CD14-positive monocyte (primary cell): ENCODE measurements at regions not wholly inside any gene's neighbourhood (a gene's known extent, or its start where the extent isn't known, plus 50 kb on each side); places are given as distances from the start of the nearest gene placed in this dataset.
"Not testable (repeated sequence)": the region's sequence is repeated elsewhere in the genome, so short reads cannot be mapped to it uniquely, and the experiment has no call there.

Experiments used
- DNase-seq, 3 donors: peaks; one replicate each; pipeline ENCODE4 v3.0.0-alpha.2; 2011 to 2022
- H2AFZ ChIP-seq: 2 replicates; pipeline ENCODE4 v1.6.0; 2012; ENCODE audit warnings: mild to moderate bottlenecking, low read depth, low read length, inconsistent platforms; ENCODE audit not compliant: insufficient read depth, poor library complexity, severe bottlenecking
- H3K27ac ChIP-seq, 2 donors: 1 replicate in 1 of 2; 2 replicates in 1 of 2; pipeline ENCODE4 v1.5.1; 2012 to 2013; ENCODE audit warnings: low read length in 2 of 2, control low read depth in 1 of 2, inconsistent platforms in 1 of 2, low read depth in 1 of 2, mild to moderate bottlenecking in 1 of 2
- H3K27me3 ChIP-seq, 2 donors: one replicate each; pipeline versions ENCODE4 v1.6.0 to v1.6.1; 2011 to 2013; ENCODE audit warnings: low read length in 2 of 2; ENCODE audit not compliant: control insufficient read depth in 2 of 2, insufficient read depth in 2 of 2
- H3K36me3 ChIP-seq, 2 donors: replicated peaks in 1 of 2; 1 replicate in 1 of 2; 2 replicates in 1 of 2; pipeline versions ENCODE4 v1.5.1 to v1.6.1; 2012 to 2013; ENCODE audit warnings: low read length in 2 of 2, control low read depth in 1 of 2, inconsistent platforms in 1 of 2, mild to moderate bottlenecking in 1 of 2; ENCODE audit not compliant: insufficient read depth in 2 of 2, control insufficient read depth in 1 of 2
- H3K4me1 ChIP-seq, 2 donors: 1 replicate in 1 of 2; 2 replicates in 1 of 2; pipeline versions ENCODE4 v1.5.1 to v1.6.1; 2012 to 2013; ENCODE audit warnings: low read length in 2 of 2, control low read depth in 1 of 2, inconsistent platforms in 1 of 2, mild to moderate bottlenecking in 1 of 2, moderate library complexity in 1 of 2; ENCODE audit not compliant: insufficient read depth in 2 of 2, control insufficient read depth in 1 of 2
- H3K4me2 ChIP-seq: replicated peaks from 2 replicates; pipeline ENCODE3; 2012; ENCODE audit warnings: low read length, moderate library complexity, mild to moderate bottlenecking; ENCODE audit not compliant: poor library complexity, severe bottlenecking; ENCODE audit errors: extremely low read depth
- H3K4me3 ChIP-seq, 3 experiments: fragments of 200-600 bp in 1 of 3; sonication (generic) in 1 of 3; replicated peaks in 1 of 3; 1 replicate in 2 of 3; 2 replicates in 1 of 3; pipeline ENCODE4 v1.5.1; 2011 to 2013; ENCODE audit warnings: low read length in 3 of 3, mild to moderate bottlenecking in 3 of 3, control low read depth in 2 of 3, low read depth in 2 of 3, inconsistent platforms in 1 of 3, moderate library complexity in 1 of 3
- H3K79me2 ChIP-seq: 2 replicates; pipeline ENCODE4 v1.6.0; 2012; ENCODE audit warnings: mild to moderate bottlenecking, control low read depth, inconsistent platforms, low read length, moderate library complexity; ENCODE audit not compliant: insufficient read depth
- H3K9ac ChIP-seq: 2 replicates; pipeline ENCODE4 v1.6.0; 2017; ENCODE audit warnings: low read length, mild to moderate bottlenecking; ENCODE audit not compliant: insufficient read depth, poor library complexity, severe bottlenecking
- H3K9me3 ChIP-seq, 2 donors: replicated peaks in 1 of 2; 1 replicate in 1 of 2; 2 replicates in 1 of 2; pipeline versions ENCODE4 v1.5.1 to v1.6.1; 2012 to 2013; ENCODE audit warnings: low read length in 2 of 2, control low read depth in 1 of 2; ENCODE audit not compliant: control insufficient read depth in 1 of 2, insufficient read depth in 1 of 2
- H4K20me1 ChIP-seq: 2 replicates; pipeline ENCODE4 v1.6.0; 2012; ENCODE audit warnings: mild to moderate bottlenecking, low read length, control low read depth, moderate library complexity; ENCODE audit not compliant: insufficient read depth
- H3K27ac Mint-ChIP-seq, 7 donors: one replicate each; pipeline ENCODE4 v1.8.0; 2020; ENCODE audit warnings: mild to moderate bottlenecking in 7 of 7, mixed read lengths in 7 of 7, moderate library complexity in 6 of 7, inconsistent platforms in 2 of 7
- H3K27me3 Mint-ChIP-seq, 3 donors: one replicate each; pipeline ENCODE4 v1.8.0; 2021 to 2022; ENCODE audit warnings: low read depth in 3 of 3, mild to moderate bottlenecking in 3 of 3, mixed read lengths in 3 of 3, moderate library complexity in 3 of 3, inconsistent platforms in 1 of 3
- H3K36me3 Mint-ChIP-seq, 2 donors: one replicate each; pipeline ENCODE4 v1.8.0; 2020; ENCODE audit warnings: mixed read lengths in 2 of 2, inconsistent platforms in 1 of 2, mild to moderate bottlenecking in 1 of 2
- H3K4me1 Mint-ChIP-seq: one replicate; pipeline ENCODE4 v1.8.0; 2020; ENCODE audit warnings: mild to moderate bottlenecking, mixed read lengths
- H3K4me3 Mint-ChIP-seq, 2 donors: one replicate each; pipeline ENCODE4 v1.8.0; 2020; ENCODE audit warnings: mild to moderate bottlenecking in 2 of 2, mixed read lengths in 2 of 2, moderate library complexity in 1 of 2
- H3K9me3 Mint-ChIP-seq, 7 donors: one replicate each; pipeline ENCODE4 v1.8.0; 2020 to 2022; ENCODE audit warnings: mixed read lengths in 7 of 7, mild to moderate bottlenecking in 6 of 7, moderate library complexity in 6 of 7, inconsistent platforms in 2 of 7
- WGBS: methylation state at CpG from one replicate; pipeline ENCODE4 v1.1.5; 2013; ENCODE audit warnings: missing lambda C conversion rate; ENCODE audit not compliant: insufficient coverage; 5-methylcytosine and 5-hydroxymethylcytosine counted together
- intact Hi-C, 2 donors: fragments of 100-400 bp; cut with micrococcal nuclease; formaldehyde crosslinking; loops; one replicate each; pipeline versions ENCODE4 v1.15.0 to v1.15.1; 2023
- TF ChIP-seq, protein P1 (sequence below): fragments of 200-600 bp; IDR thresholded peaks from one replicate; pipeline ENCODE4 v1.8.0; 2022; ENCODE audit warnings: antibody characterized with exemption, mild to moderate bottlenecking

DNA sequence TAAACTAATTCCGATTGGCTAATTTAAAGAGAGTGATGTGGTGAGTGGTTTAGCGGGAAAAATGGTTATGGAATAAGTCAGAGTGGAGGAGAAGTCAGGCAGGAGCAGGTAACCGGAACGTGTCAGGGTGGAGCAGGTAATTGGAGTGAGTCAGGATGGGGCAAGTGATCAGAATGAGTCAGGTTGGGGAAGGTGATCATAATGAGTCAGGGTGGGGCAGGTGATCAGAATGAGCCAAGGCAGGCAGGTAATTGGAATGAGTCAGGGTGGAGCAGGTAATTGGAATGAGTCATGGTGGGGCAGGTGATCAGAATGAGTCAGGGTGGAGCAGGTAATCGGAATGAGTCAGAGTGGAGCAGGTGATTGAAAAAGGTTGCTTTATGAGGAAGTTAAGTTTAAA, 101.4 kb downstream of the TMEM167A start:
- H3K4me3 Mint-ChIP-seq: no peak overlapping the region
- no peaks in the 10 kb centered on the region for H4K20me1 ChIP-seq
- no peak overlapping the region for H3K27ac Mint-ChIP-seq

DNA sequence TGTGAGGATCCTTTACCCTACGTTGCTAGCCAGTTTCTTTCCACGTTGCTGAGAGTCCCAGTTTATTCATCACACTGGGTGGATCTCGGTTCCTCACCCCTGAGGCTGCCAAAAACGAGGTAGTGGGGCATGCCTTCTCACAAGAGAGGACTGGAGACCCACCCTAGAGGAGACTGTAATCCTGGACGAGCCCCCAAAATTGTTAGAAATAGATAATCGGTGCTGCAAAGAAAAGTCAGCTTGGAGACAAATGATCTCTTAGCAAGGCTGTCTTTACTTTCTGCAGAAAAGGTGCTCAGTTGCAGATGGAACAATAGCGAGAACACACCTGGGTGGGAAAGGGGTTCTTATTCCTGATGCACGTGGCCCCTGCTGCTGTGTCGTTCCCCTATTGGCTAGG, 101.8 kb downstream of the TMEM167A start:
- no peaks in the 10 kb centered on the region for H3K4me1 Mint-ChIP-seq
- Histone ChIP-seq H3K4me1 (no peaks in the 10 kb centered on the region), H3K4me3 (no peak overlapping the region), H3K9ac (no peak overlapping the region), H3K36me3 (no peaks in the 10 kb centered on the region), H3K79me2 (no peaks in the 10 kb centered on the region), H3K4me2 (no peak overlapping the region), H3K9me3 (peaks cover 23 to 40% of the 10 kb centered on the region in 2 donors), H2AFZ (no peak overlapping the region), H3K27ac (no peak overlapping the region), H3K27me3 (no peaks in the 10 kb centered on the region), H4K20me1 (no peaks in the 10 kb centered on the region)
- DNase-seq: no peak
- H3K27ac Mint-ChIP-seq: no peak overlapping the region
- H3K36me3 Mint-ChIP-seq: no peaks in the 10 kb centered on the region
- TF ChIP-seq, protein P1, sequence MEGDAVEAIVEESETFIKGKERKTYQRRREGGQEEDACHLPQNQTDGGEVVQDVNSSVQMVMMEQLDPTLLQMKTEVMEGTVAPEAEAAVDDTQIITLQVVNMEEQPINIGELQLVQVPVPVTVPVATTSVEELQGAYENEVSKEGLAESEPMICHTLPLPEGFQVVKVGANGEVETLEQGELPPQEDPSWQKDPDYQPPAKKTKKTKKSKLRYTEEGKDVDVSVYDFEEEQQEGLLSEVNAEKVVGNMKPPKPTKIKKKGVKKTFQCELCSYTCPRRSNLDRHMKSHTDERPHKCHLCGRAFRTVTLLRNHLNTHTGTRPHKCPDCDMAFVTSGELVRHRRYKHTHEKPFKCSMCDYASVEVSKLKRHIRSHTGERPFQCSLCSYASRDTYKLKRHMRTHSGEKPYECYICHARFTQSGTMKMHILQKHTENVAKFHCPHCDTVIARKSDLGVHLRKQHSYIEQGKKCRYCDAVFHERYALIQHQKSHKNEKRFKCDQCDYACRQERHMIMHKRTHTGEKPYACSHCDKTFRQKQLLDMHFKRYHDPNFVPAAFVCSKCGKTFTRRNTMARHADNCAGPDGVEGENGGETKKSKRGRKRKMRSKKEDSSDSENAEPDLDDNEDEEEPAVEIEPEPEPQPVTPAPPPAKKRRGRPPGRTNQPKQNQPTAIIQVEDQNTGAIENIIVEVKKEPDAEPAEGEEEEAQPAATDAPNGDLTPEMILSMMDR: no peak
- H3K9me3 Mint-ChIP-seq: peaks cover 29 to 63% (median 40%) of the 10 kb centered on the region in 7 donors
- 99% methylated on average over 7 of the region's 9 CpGs for WGBS
- H3K27me3 Mint-ChIP-seq: peaks cover 0 to 2% (median 0%) of the 10 kb centered on the region in 3 donors
- intact Hi-C loops: no loop called here
- no peak overlapping the region for H3K4me3 Mint-ChIP-seq

More for the DNA sequence above, 101.4 kb downstream of the TMEM167A start:
- H3K4me2 ChIP-seq: no peak overlapping the region
- H3K4me3 ChIP-seq: no peak overlapping the region
- no peaks in the 10 kb centered on the region for H3K79me2 ChIP-seq
- H3K9ac ChIP-seq: no peak overlapping the region
- Mint-ChIP-seq H3K27me3 (peaks cover 0 to 2% (median 0%) of the 10 kb centered on the region in 3 donors), H3K9me3 (peaks cover 26 to 60% (median 40%) of the 10 kb centered on the region in 7 donors), H3K4me1 (no peaks in the 10 kb centered on the region), H3K36me3 (no peaks in the 10 kb centered on the region)
- H3K4me1 ChIP-seq: no peaks in the 10 kb centered on the region
- H3K36me3 ChIP-seq: no peaks in the 10 kb centered on the region
- 96% methylated on average over 4 of the region's 5 CpGs for WGBS
- peaks cover 23 to 39% of the 10 kb centered on the region in 2 donors for H3K9me3 ChIP-seq
- TF ChIP-seq, protein P1: no peak
- intact Hi-C loops: no loop called here
- no peaks in the 10 kb centered on the region for H3K27me3 ChIP-seq
- no peak for DNase-seq
- H2AFZ ChIP-seq: no peak overlapping the region
- H3K27ac ChIP-seq: no peak overlapping the region

DNA sequence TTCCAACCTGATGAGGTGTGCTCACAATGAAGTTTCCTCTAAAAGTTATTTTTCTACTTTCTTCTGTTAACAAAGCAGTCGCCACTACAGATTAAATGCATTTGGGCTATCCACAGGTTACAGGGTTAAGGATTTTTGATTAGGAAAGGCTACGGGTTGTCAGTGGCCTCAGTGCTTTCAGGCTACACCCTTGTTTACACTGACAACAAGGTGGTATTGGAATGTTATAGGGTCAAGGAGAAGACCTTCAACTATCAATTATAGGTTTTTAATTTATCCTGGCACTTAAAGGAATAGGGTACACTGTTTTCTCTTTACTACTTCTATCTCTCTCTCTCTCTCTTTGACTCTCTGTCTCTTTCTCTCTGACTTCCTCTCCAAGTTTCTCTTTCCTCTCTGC, 102.8 kb downstream of the TMEM167A start:
- H3K36me3 ChIP-seq, H3K36me3 Mint-ChIP-seq, H3K9ac ChIP-seq, H4K20me1 ChIP-seq, H3K79me2 ChIP-seq, H3K4me1 Mint-ChIP-seq, intact Hi-C loops, H3K4me3 Mint-ChIP-seq, H3K27me3 Mint-ChIP-seq, H3K4me2 ChIP-seq, H2AFZ ChIP-seq, H3K4me3 ChIP-seq, H3K27ac ChIP-seq, H3K4me1 ChIP-seq, DNase-seq, H3K27me3 ChIP-seq: not testable (repeated sequence)
- H3K9me3 ChIP-seq: peaks cover 23 to 35% of the 10 kb centered on the region in 2 donors
- no CpG with 5 or more reads among the region's 2 CpGs for WGBS
- Mint-ChIP-seq H3K9me3 (peaks cover 26 to 56% (median 35%) of the 10 kb centered on the region in 7 donors), H3K27ac (peak overlapping the region in 2 of 7 donors; percentile 43 to 67)
